ENCODE measurements at regions not wholly inside any gene's neighbourhood (a gene's known extent, or its start where the extent isn't known, plus 50 kb on each side); places are given as distances from the start of the nearest gene placed in this dataset.

DNA sequence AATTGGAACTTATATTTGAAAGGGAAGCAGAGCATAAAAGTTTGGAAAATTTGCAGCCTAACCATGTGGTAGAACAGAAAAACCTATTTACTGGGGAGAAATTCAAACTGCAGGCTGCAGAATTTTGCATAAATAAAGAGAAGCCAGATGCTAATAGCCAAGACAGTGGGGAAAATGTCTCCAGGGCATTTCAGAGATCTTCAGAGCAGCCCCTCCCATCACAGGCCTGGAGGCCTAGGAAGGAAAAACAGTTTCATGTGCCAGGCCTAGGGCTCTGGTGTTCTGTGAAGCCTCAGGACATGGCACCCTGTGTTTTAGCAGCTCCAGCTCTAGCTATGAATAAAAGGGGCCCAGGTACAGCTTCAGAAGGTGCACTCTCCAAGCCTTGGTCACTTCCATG, 648.7 kb upstream of the FRG1 start:
- TF ChIP-seq POLR2A (IDR thresholded peaks at IDR 0.05; ENCODE audit: low read depth): no peak
- TF ChIP-seq CTCF (IDR thresholded peaks at IDR 0.05): no peak
- no peak for TF ChIP-seq POLR2AphosphoS5 (IDR thresholded peaks at IDR 0.05)
